CD4-positive, alpha-beta T cell (primary cell): ENCODE measurements at regions not wholly inside any gene's neighbourhood (a gene's known extent, or its start where the extent isn't known, plus 50 kb on each side); places are given as distances from the start of the nearest gene placed in this dataset.

Experiments
- ATAC-seq: fragments of 200-7000 bp; cut with Tn5 transposase; one replicate; pipeline ENCODE4 v1.10.0; 2022; ENCODE audit warnings: mild to moderate bottlenecking; ENCODE audit not compliant: poor library complexity
- CTCF ChIA-PET: fragments of 350-600 bp; sonication (Branson Sonifier 250); formaldehyde crosslinking; loops from one replicate; lab custom pipeline; 2021; ENCODE audit warnings: antibody characterized with exemption, inconsistent platforms; lab: Charles Lee
- POLR2A ChIA-PET: fragments of 350-600 bp; sonication (Branson Sonifier 250); formaldehyde crosslinking; loops from one replicate; lab custom pipeline; 2021; ENCODE audit warnings: antibody characterized with exemption, inconsistent platforms; lab: Charles Lee
- DNase-seq, 14 experiments: peaks; one replicate each; pipeline ENCODE4 v3.0.0-alpha.2; 2013 to 2020; ENCODE audit warnings: mixed read lengths in 2 of 14
- H3K27ac ChIP-seq, 2 donors: one replicate each; pipeline versions ENCODE4 v1.5.1 to v1.7.0; 2013; ENCODE audit warnings: low read length in 2 of 2, low read depth in 1 of 2, mild to moderate bottlenecking in 1 of 2
- H3K27me3 ChIP-seq, 2 experiments: 1 replicate in 1 of 2; 2 replicates in 1 of 2; pipeline versions ENCODE4 v1.6.1 to v1.7.0; 2013; ENCODE audit warnings: low read length in 2 of 2, control low read depth in 1 of 2, mild to moderate bottlenecking in 1 of 2, moderate library complexity in 1 of 2; ENCODE audit not compliant: insufficient read depth in 2 of 2, control insufficient read depth in 1 of 2
- H3K36me3 ChIP-seq: one replicate; pipeline ENCODE4 v1.6.1; 2013; ENCODE audit warnings: low read length, control low read depth; ENCODE audit not compliant: insufficient read depth
- H3K4me1 ChIP-seq: one replicate; pipeline ENCODE4 v1.6.1; 2013; ENCODE audit warnings: low read length, control low read depth; ENCODE audit not compliant: insufficient read depth
- H3K4me3 ChIP-seq: one replicate; pipeline ENCODE4 v1.5.1; 2013; ENCODE audit warnings: mild to moderate bottlenecking, low read length, moderate library complexity
- H3K9me3 ChIP-seq, 2 experiments: 1 replicate in 1 of 2; 2 replicates in 1 of 2; pipeline versions ENCODE4 v1.6.1 to v1.7.0; 2013; ENCODE audit warnings: low read length in 2 of 2, mild to moderate bottlenecking in 2 of 2, control low read depth in 1 of 2, moderate library complexity in 1 of 2; ENCODE audit not compliant: control insufficient read depth in 1 of 2, insufficient read depth in 1 of 2
- H3K27ac Mint-ChIP-seq: one replicate; pipeline ENCODE4 v1.8.0; 2020; ENCODE audit warnings: mixed read lengths
- H3K27me3 Mint-ChIP-seq: one replicate; pipeline ENCODE4 v1.8.0; 2021; ENCODE audit warnings: mixed read lengths
- H3K36me3 Mint-ChIP-seq: one replicate; pipeline ENCODE4 v1.8.0; 2021; ENCODE audit warnings: low read depth, mixed read lengths
- H3K4me1 Mint-ChIP-seq: one replicate; pipeline ENCODE4 v1.8.0; 2021; ENCODE audit warnings: low read depth, mixed read lengths
- H3K4me3 Mint-ChIP-seq: one replicate; pipeline ENCODE4 v1.8.0; 2020; ENCODE audit warnings: mild to moderate bottlenecking, mixed read lengths
- H3K9me3 Mint-ChIP-seq: one replicate; pipeline ENCODE4 v1.8.0; 2020; ENCODE audit warnings: mixed read lengths
- CTCF ChIP-seq: fragments of 200-600 bp; IDR thresholded peaks from one replicate; pipeline ENCODE4 v1.8.0; 2022; ENCODE audit warnings: antibody characterized with exemption, mild to moderate bottlenecking
- intact Hi-C, 2 experiments: fragments of 100-400 bp; cut with DNase I in 1 of 2; cut with micrococcal nuclease in 1 of 2; formaldehyde crosslinking; loops; one replicate each; pipeline versions ENCODE4 v1.15.1 to v1.9.0; 2023 to 2025; cut with DNase I, micrococcal nuclease

GRCh38 chr9:96089452-96090085, 212.4 kb downstream of the HSD17B3 start:
- Mint-ChIP-seq H3K4me3 (no peak overlapping the region), H3K27me3 (peaks cover 18% of the 10 kb centered on the region), H3K27ac (no peak overlapping the region), H3K4me1 (no peaks in the 10 kb centered on the region), H3K9me3 (no peaks in the 10 kb centered on the region), H3K36me3 (no peaks in the 10 kb centered on the region)
- ChIA-PET CTCF (interaction anchor here (0.6 kb wide), 1 partner anchor 228 kb away, joined by 3 read pairs; no protein-coding TSS in a partner anchor), POLR2A (no interaction called here)
- peaks cover 0 to 9% of the 10 kb centered on the region in 2 experiments for H3K27me3 ChIP-seq
- ATAC-seq (no peak), DNase-seq (no peak)
- no peak overlapping the region for H3K4me3 ChIP-seq
- TF ChIP-seq CTCF = no peak
- H3K27ac ChIP-seq = no peak overlapping the region
- peaks cover 0 to 8% of the 10 kb centered on the region in 2 experiments for H3K9me3 ChIP-seq
- no peaks in the 10 kb centered on the region for H3K4me1 ChIP-seq
- intact Hi-C loops = no loop called here
- no peaks in the 10 kb centered on the region for H3K36me3 ChIP-seq

DNA sequence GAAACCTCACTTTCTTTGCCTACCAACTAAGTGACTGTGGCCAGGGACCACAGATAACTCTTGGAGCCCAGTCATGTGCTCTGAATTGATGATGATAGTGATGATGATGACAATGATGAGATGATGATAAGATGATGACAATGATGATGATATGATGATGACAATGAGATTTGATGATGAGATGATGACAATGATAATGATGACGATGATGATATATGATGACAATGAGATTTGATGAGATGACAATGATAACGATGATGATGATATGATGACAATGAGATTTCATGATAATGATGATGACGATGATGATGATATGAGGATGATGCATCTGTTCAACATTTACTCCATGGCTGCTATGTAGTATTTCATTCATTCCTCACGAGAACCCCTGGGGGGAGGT, 213.0 kb downstream of the ERCC6L2 start:
- no peaks in the 10 kb centered on the region for H3K36me3 ChIP-seq
- TF ChIP-seq CTCF = no peak
- H3K4me1 ChIP-seq = no peaks in the 10 kb centered on the region
- ATAC-seq (no peak), DNase-seq (no peak)
- Mint-ChIP-seq H3K27ac (no peak overlapping the region), H3K9me3 (no peaks in the 10 kb centered on the region), H3K36me3 (no peaks in the 10 kb centered on the region), H3K4me1 (no peaks in the 10 kb centered on the region), H3K4me3 (no peak overlapping the region), H3K27me3 (peaks cover 27% of the 10 kb centered on the region)
- POLR2A ChIA-PET = no interaction called here
- CTCF ChIA-PET = no interaction called here
- intact Hi-C loops = no loop called here
- peaks cover 3 to 9% of the 10 kb centered on the region in 2 experiments for H3K27me3 ChIP-seq
- no peak overlapping the region for H3K4me3 ChIP-seq
- peaks cover 0 to 8% of the 10 kb centered on the region in 2 experiments for H3K9me3 ChIP-seq
- no peak overlapping the region for H3K27ac ChIP-seq

- Mint-ChIP-seq H3K4me3 (no peak overlapping the region), H3K27ac (no peak overlapping the region), H3K4me1 (no peaks in the 10 kb centered on the region), H3K36me3 (no peaks in the 10 kb centered on the region), H3K27me3 (peaks cover 31% of the 10 kb centered on the region), H3K9me3 (no peaks in the 10 kb centered on the region)
- no peak for TF ChIP-seq CTCF
- Histone ChIP-seq H3K4me1 (no peaks in the 10 kb centered on the region), H3K27ac (no peak overlapping the region), H3K4me3 (no peak overlapping the region), H3K9me3 (peaks cover 0 to 8% of the 10 kb centered on the region in 2 experiments), H3K36me3 (no peaks in the 10 kb centered on the region), H3K27me3 (peaks cover 3 to 9% of the 10 kb centered on the region in 2 experiments)
- no peak for DNase-seq
- POLR2A ChIA-PET = no interaction called here
- intact Hi-C loops = no loop called here
- no peak for ATAC-seq
- CTCF ChIA-PET = no interaction called here
These were observed 212.3 kb downstream of the ERCC6L2 start for GRCh38 chr9:96087669-96088299.
